HG03521 (cell line): ENCODE measurements at regions not wholly inside any gene's neighbourhood (a gene's known extent, or its start where the extent isn't known, plus 50 kb on each side); places are given as distances from the start of the nearest gene placed in this dataset.

ENCODE experiments used
- ATAC-seq: cut with Tn5 transposase; IDR thresholded peaks from one replicate; pipeline ENCODE4 v1.9.1; 2021; ENCODE audit warnings: mild to moderate bottlenecking, moderate library complexity; ENCODE audit not compliant: unreplicated experiment

DNA sequence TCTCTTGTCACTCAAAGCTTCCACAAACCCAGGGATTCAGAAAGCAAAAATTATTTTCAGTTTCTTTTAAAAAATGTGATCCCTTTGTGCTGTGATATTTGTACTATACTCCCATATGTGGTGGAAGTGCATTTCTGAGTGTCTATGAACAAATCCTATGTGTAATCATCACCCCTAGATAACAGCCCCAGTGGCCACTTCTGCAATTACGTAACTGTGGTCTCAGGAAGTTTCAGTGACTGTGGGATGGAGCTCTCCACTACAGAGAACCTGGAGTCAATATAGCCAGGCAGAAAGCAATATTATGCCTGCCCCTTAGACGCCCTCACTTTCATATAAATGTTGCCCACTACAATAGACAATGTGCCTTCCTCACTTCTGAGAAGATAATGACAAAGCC is 1101.7 kb upstream of the GHITM start:
- ATAC-seq, result no peak

GRCh38 chr10:83038631-83039030 is 1100.7 kb upstream of the GHITM start:
- ATAC-seq, result no peak

GRCh38 chr10:83045731-83046130 is 1093.6 kb upstream of the GHITM start:
- ATAC-seq, result no peak

- no peak for ATAC-seq
Measured at GRCh38 chr10:83050815-83051214, 1088.5 kb upstream of the GHITM start.

- no peak for ATAC-seq
Measured at GRCh38 chr10:83062871-83063270, 1076.4 kb upstream of the GHITM start.

GRCh38 chr10:83073472-83073871 is 1065.8 kb upstream of the GHITM start:
- no peak for ATAC-seq

GRCh38 chr10:83075016-83075814 is 1064.1 kb upstream of the GHITM start:
- ATAC-seq, result no peak

DNA sequence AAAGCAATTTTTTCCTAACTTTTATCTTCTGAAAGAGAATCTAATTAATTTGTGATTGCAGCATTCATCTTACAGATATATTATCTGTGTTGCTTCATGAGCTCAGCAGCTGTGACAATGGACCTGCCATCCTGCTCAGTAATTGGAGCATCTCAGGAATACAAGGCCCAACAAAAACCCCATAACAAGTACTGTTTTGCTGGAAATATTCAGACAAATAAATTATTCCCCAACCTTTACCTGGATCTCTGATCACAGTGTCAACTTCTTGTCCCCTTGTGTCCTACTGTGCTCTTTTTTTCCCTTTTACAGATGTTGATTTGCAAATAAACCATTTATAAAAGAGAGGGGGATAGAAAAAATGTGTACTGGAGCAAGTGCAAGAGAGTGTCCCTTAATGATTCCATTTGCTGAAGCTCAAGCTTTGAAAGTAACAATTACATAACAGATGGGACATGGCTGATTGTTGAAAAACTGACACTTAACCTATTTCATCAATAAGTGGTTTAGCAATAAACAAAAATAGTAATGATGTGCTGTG is 1063.4 kb upstream of the GHITM start:
- no peak for ATAC-seq

DNA sequence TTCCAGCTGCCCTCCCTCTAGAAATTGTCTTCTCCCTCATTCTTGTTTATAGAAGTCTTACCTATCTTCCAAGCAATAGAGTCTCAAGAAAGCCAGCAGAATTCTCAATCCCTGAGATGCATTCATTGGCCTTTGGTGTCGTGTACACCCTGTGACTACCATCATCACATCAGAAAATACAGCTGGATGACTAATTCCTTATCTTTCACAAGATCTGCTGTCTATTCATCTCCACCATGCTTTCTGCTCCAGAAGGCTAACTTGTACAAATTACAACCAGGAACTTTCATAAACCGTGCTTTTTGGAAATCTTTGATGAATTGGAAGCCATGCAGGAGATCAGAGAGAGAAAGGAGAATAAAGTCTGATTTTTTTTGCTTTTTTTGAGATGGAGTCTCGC is 1062.9 kb upstream of the GHITM start:
- ATAC-seq, result no peak

DNA sequence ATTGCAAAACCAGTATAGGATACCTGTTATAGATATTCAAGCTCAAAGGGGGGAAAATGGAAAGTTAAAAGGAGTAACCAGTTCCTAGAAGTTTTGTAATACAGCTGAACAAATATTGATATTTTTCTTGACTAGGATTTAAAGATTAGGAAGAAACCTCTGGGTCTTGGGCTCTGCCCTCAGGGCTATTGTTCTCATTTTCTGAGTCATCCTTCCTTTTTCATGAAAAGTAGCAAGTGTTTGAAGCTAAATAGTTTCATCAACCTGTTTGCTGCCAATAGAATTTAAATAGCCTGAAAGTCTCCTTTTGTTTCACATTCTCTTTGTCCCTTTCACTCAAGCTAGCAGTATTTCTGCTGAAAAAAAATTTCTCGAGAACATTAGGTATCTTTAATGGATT is 1061.1 kb upstream of the GHITM start:
- ATAC-seq, result no peak

DNA sequence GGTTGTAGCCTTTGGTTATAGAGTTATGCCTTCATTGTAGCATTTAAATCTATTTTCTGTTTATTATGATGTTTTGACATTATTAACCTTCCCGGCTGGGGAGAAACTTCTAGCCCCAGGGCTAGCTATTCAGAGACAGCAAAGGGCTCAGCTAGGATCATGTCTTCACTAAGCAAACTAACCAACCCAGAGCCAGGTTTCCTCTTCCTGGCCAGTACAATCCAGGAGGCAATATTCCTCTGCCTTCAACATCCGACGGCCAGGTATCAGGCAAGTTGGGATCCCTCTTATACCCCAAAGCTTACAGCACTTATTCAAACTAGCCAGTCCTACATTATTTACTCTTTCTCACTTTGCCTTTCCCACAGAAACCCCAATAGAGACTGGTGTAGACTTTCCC is 1060.7 kb upstream of the GHITM start:
- ATAC-seq, result no peak

GRCh38 chr10:83083831-83084230 is 1055.5 kb upstream of the GHITM start:
- no peak for ATAC-seq

DNA sequence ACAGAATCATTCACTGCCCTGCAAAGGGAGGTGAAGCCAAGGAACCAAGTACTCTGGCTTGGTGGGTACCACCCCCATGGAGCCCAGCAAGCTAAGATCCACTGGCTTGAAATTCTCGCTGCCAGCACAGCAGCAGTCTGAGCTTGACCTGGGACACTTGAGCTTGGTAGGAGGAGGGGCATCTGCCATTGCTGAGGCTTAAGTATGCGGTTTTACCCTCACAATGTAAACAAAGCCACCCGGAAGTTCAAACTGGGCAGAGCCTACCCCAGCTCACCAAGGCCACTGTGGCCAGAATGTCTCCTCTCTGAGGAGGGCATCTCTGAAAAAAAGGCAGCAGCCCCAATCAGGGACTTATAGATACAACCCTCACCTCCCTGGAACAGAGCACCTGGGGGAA is 1050.0 kb upstream of the GHITM start:
- ATAC-seq, result no peak

DNA sequence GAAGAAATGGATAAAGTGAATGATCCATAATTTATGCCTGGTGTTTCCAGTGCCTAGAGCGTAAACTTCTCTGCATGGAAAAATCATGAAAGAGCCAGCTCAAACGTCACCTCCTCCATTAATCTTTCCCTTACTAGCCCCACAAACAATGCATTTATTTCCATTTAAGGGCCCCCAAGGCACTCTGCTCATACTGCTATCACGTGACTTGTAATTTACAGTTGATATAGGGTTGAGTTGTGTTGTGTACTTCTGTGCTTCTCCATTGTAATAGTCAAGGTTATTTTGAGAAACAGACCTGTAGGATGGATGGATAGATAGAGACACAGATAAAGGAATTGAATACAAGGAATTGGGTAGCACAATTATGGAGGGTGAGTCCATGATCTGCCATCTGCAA is 1034.7 kb upstream of the GHITM start:
- no peak for ATAC-seq

DNA sequence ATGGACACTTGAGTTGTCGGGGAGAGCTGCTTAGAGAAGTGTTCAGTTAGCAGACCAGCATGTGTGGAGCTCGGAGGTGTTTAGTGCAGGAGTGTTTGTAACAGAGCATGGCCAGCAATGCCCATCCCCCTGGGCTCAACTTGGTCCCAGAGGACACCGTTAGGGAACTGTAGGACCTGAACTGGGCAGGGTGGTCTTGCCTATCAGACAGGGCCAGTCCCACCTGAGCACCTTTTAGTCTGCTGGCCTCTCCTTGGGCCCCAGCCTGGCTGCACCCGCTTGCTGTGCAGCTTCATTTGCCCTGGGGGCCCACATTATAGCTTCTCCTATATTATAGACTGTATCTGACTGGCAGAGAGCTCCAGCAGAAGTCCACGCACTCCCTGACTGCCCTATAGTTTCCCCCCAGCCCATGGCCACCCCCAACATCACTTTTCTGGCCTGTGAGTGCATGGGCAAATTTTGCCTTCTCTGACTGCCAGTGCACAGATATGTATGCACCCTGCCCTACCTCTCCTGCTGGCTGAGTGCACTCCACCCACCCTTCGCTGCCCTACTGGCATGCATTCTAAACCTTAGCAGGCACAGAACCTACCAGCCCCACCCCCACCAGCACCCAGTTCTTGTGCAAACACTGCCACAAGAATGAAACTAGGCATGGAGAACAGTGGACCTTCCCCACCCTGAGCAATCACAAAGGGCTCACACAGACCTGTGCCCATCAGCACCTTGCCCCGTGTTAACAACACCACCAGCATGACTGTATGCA is 1030.6 kb upstream of the GHITM start:
- no peak for ATAC-seq

GRCh38 chr10:83119346-83119745 is 1020.0 kb upstream of the GHITM start:
- no peak for ATAC-seq

- ATAC-seq, result no peak
Measured at GRCh38 chr10:83122336-83122735, 1017.0 kb upstream of the GHITM start.

- no peak for ATAC-seq
Measured at GRCh38 chr10:83127942-83128575, 1011.2 kb upstream of the GHITM start.

DNA sequence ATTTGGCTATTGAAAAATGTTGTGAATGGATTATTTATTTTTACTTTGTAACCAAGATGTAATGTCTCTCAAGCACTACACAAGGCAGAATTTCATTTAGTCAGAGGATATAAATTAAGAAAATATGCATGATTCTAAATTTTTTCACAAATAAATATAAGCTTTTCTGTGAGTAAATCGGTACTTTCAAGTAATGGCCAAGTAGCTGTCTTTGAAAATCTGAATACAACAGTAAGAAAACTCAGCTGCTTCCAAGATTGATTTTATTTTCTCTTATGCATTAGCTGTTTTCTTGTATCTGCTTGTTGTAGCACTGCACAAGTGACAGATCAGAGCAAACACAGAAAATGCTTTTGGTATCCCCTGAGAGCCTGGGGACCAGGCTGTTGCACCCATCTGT is 998.5 kb upstream of the GHITM start:
- ATAC-seq, result no peak

GRCh38 chr10:83142074-83142563 is 997.2 kb upstream of the GHITM start:
- ATAC-seq, result no peak

DNA sequence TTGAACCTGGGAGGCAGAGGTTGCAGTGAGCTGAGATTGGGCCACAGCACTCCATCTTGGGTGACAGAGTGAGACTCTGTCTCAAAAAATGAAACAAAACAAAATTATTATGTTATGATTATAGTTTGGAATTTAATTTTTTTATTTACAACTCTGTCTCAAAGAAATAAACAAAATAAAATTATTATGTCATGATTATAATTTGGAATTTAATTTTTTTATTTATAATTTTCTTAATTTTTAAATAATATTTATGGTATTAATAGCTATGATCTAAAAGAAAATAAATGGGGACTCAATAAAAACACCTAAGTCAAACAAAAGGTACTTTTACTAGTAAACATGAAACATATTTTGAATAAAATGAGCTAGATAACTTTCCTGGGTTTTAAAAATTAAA is 994.8 kb upstream of the GHITM start:
- ATAC-seq, result no peak
